HG02623 (cell line): ENCODE measurements at regions not wholly inside any gene's neighbourhood (a gene's known extent, or its start where the extent isn't known, plus 50 kb on each side); places are given as distances from the start of the nearest gene placed in this dataset.

Source experiments
- ATAC-seq: cut with Tn5 transposase; IDR thresholded peaks from one replicate; pipeline ENCODE4 v1.9.1; 2021; ENCODE audit warnings: moderate library complexity; ENCODE audit not compliant: unreplicated experiment

DNA sequence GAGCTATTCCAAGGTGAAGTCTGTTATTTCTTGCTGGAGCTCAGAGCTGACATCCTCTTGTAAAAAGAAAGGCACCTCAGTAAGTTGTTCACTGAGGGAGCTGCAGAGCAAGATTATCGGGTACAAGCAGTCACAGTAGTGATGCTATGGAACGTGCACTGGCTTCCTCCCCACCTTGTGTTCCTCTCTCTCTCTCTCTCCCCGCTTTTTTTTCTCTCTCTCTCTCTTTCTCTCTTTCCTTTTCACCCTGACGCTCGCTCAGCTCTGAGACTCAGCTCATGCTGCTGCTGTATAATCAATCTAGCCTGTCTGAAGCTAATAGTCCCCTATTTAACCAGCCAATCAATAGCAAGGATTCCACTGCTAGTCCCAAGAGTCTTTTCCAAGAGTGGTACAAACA lies 587.6 kb upstream of the CDH18 start:
- ATAC-seq = no peak

- ATAC-seq = no peak
Measured at GRCh38 chr5:20574576-20574975, 586.6 kb upstream of the CDH18 start.

- no peak for ATAC-seq
Measured at GRCh38 chr5:20572614-20573013, 584.6 kb upstream of the CDH18 start.

- no peak for ATAC-seq
Measured at GRCh38 chr5:20570486-20570885, 582.5 kb upstream of the CDH18 start.

DNA sequence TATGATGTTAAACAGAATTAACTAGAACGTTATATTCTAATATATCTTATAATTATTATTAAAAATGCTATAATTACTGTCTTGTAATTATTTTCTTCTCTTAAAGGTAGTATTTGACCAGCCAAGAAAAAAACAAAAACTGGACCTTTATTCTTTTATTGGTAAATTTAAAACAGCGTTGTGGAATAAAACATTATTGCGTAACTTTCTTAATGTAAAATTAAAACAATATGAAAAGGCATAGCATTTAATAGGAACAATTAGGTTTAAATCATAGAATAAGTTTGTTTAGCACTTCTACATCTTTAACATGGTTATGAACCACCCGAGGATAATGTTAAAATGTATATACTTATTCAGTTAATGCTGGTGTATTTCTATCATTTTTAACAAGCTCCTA lies 574.5 kb upstream of the CDH18 start:
- no peak for ATAC-seq

- no peak for ATAC-seq
Measured at GRCh38 chr5:20559845-20560244, 571.8 kb upstream of the CDH18 start.

GRCh38 chr5:20556115-20556763 lies 568.2 kb upstream of the CDH18 start:
- no peak for ATAC-seq

DNA sequence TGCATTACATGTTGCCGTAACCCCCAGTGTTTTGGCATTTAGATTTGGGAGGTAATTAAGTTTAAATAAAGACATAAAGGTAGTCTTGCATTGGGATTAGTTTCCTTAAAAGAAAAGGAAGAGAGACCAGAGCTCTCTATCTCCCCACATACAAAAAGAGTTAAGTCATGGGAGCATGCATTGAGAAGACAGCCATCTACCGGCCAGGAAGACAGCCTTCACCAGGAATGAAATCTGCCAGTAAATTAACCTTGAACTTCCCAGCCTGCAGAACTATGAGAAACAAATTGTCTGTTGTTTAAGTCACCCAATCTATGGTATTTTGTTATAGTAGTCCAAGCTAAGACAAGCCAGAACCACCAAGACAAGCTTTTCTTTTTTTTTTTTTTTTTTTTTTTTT lies 567.0 kb upstream of the CDH18 start:
- no peak for ATAC-seq

- ATAC-seq = no peak
Measured at GRCh38 chr5:20554001-20554400, 566.0 kb upstream of the CDH18 start.

- ATAC-seq = no peak
Measured at GRCh38 chr5:20537911-20538703, 550.1 kb upstream of the CDH18 start.

DNA sequence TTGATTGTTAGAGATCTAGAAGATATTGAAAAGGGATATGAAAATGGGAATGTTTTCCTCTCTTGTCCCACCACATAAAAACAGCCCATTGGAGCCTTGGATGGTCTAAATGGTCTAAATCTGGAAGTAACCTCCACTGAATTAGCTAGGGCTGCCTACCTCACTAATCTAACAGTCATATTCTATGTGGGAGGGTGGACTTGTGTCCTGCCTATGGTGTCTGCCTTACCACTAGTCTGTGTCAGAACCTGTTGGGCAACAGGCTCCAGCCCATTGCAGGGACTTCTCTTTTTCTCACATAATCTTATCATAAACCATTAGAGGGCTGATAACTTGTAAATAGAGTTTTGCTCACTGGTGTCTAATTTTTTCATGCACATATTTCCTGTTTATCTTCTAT lies 548.8 kb upstream of the CDH18 start:
- no peak for ATAC-seq

DNA sequence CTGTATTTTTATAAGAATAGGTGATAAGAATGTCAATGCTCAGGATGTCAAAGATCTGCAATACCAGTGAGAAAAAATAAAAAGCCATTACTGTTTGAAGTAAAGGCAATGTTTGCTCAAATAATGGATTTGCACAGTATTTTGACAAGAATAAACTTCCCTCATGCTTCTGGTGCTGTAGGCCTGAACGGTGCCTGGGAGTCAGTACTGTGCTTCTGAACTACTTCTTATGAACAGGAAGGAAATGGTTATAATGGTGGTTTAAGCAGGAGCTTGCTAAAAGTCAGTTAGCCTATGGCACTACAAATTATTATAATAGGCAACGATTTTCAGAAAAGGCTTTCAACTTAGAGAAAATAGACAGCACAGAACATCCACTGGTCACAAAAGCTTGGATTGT lies 548.3 kb upstream of the CDH18 start:
- ATAC-seq = no peak

GRCh38 chr5:20528471-20528870 lies 540.5 kb upstream of the CDH18 start:
- ATAC-seq = no peak

DNA sequence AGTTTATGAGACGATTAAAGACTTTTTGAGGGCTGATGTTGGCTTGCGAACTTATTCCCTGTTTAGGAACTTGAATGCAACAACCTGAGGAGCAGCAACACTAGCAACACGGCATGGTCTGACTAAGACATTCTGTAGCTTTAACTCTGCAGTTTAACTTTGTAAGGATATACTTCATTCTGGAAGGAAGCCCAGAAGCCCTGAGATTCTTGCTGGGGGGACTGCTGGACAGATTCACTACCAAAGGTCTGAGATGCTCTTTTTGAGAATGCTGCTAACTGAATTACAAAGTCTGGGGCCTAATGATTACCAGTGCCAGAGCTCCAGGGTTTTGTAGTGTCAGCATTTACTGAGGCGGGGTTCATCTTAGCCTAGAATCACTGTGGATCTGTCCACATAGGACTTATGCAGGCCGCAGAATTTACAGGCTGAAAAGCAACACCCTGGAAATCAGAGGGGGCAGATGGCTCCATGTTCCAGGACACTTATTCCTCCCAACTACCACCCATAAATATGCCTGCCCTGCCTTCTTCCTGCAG lies 537.1 kb upstream of the CDH18 start:
- no peak for ATAC-seq

- ATAC-seq = no peak
Measured at GRCh38 chr5:20522905-20523482, 535.0 kb upstream of the CDH18 start.

DNA sequence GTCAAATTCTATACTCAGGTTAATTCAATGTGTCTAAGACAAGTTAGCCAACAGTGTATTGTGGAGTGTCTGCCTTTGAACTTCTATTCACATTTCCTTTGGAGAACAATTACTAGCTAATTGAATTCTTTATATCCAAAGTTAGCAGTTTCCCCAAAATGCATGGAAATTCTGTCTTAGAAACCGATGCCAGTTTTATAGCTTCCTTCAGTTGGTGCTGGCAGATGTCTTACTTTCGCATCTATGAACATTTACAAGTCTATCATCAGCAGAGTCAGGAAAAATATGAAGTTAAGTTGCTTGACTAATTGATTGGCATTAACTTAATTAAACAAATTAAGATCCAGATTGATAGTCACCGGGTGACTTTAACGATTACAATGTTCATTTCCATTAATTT lies 527.6 kb upstream of the CDH18 start:
- ATAC-seq = no peak

- no peak for ATAC-seq
Measured at GRCh38 chr5:20514145-20514544, 526.1 kb upstream of the CDH18 start.

DNA sequence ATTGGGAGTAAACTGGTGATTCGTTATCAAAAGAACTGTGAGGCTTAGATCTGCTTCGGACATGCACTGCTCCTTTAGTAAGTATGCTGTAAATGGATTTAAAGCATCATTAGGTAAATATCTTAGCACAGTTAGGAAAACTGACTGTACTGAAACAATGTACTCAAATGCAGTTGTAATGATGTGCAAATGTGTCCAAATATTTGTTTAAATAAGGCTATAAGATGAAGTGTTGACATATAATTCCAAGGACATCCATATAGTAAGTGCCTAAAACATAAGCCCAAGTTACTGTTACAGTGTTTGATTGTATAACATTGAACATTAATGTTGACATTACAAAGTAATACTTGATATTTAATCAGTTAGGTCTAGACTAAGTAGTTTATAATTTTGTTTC lies 512.5 kb upstream of the CDH18 start:
- no peak for ATAC-seq

GRCh38 chr5:20498926-20499325 lies 510.9 kb upstream of the CDH18 start:
- ATAC-seq = no peak

GRCh38 chr5:20498102-20498501 lies 510.1 kb upstream of the CDH18 start:
- no peak for ATAC-seq

- no peak for ATAC-seq
Measured at GRCh38 chr5:20497356-20497755, 509.4 kb upstream of the CDH18 start.

DNA sequence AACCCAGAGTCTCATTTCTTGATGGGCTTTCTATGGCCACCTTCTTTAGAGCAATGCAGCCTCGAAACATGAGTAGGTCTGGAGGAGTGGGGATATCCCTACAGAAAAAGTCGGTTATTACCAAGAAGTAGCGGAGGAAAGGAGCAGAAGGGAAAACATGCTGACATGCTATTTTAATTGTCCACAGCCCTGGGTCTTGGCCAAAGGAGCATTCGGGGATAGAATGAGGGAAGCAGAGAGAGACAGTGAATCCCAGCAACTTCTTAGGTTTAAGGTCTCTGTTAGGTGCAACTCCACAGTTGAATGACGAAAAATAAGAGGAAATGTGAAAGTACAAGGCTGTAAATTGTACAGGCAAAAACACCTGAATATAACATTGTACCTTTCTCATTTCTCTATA lies 506.7 kb upstream of the CDH18 start:
- no peak for ATAC-seq
